ENCODE measurements at regions not wholly inside any gene's neighbourhood (a gene's known extent, or its start where the extent isn't known, plus 50 kb on each side); places are given as distances from the start of the nearest gene placed in this dataset.

GRCh38 chr3:27632431-27633223, 89.5 kb downstream of the EOMES start:
- TF ChIP-seq POLR2AphosphoS5 (IDR thresholded peaks at IDR 0.05; ENCODE audit: borderline replicate concordance, low read depth, low read length) (no peak), EZH2 (IDR thresholded peaks at IDR 0.05) (no peak), FOXP2 (optimal IDR thresholded peaks at IDR 0.05; ENCODE audit: control extremely low read depth, extremely low read length, insufficient read depth) (no peak)

All from SK-N-MC (cell line).